Body of pancreas (tissue), 4 donors: ENCODE measurements at regions not wholly inside any gene's neighbourhood (a gene's known extent, or its start where the extent isn't known, plus 50 kb on each side); places are given as distances from the start of the nearest gene placed in this dataset.

Experiments used
- ATAC-seq: fragments of 150-250 bp; one replicate; pipeline ENCODE4 v1.9.1; 2016
- DNase-seq, 4 donors: peaks; one replicate each; pipeline ENCODE4 v3.0.0-alpha.2; 2019
- H3K27ac ChIP-seq, 4 donors: fragments of 200-600 bp; sonication (generic); 1 replicate in 3 of 4; 2 replicates in 1 of 4; pipeline versions ENCODE4 v1.5.1 to v1.6.1; 2016 to 2019; ENCODE audit warnings: mild to moderate bottlenecking in 1 of 4, mixed read lengths in 1 of 4, moderate library complexity in 1 of 4
- H3K27me3 ChIP-seq, 2 donors: fragments of 200-600 bp; sonication (generic); one replicate each; pipeline ENCODE4 v1.6.0; 2016; ENCODE audit warnings: mild to moderate bottlenecking in 1 of 2
- H3K36me3 ChIP-seq, 2 donors: fragments of 200-600 bp; sonication (generic); replicated peaks in 1 of 2; 2 replicates each; pipeline ENCODE4 v1.5.1; 2016; ENCODE audit warnings: low read depth in 2 of 2; ENCODE audit not compliant: insufficient read depth in 1 of 2
- H3K4me1 ChIP-seq: fragments of 200-600 bp; sonication (generic); one replicate; pipeline ENCODE4 v1.6.0; 2016
- H3K4me3 ChIP-seq, 2 donors: fragments of 200-600 bp; sonication (generic); 1 replicate in 1 of 2; 2 replicates in 1 of 2; pipeline ENCODE4 v1.5.1; 2016 to 2019
- H3K9me3 ChIP-seq, 3 donors: fragments of 200-600 bp; sonication (generic); 1 replicate in 2 of 3; 2 replicates in 1 of 3; pipeline ENCODE4 v1.5.1; 2016
- CTCF ChIP-seq, 7 experiments: fragments of 450-650 bp in 4 of 7; fragments of 200-600 bp in 3 of 7; sonication (generic) in 3 of 7; IDR thresholded peaks; one replicate each; pipeline ENCODE4 v1.5.1; 2016 to 2019; ENCODE audit warnings: antibody characterized with exemption in 7 of 7
- POLR2A ChIP-seq, 3 donors: fragments of 450-650 bp; IDR thresholded peaks; one replicate each; pipeline ENCODE4 v1.6.1; 2016; ENCODE audit warnings: antibody characterized with exemption in 3 of 3, mild to moderate bottlenecking in 2 of 3
- WGBS, 2 donors: methylation state at CpG; one replicate each; pipeline ENCODE4 v1.1.5; 2017; 5-methylcytosine and 5-hydroxymethylcytosine counted together
- intact Hi-C: fragments of 100-400 bp; cut with DNase I; formaldehyde crosslinking; loops from one replicate; pipeline ENCODE4 v1.15.1; 2023

- intact Hi-C loops = no loop called here
- H3K9me3 ChIP-seq = no peaks in the 10 kb centered on the region
- TF ChIP-seq CTCF (IDR thresholded peaks at IDR 0.05) (no peak), POLR2A (IDR thresholded peaks at IDR 0.05) (no peak)
- 64 to 71% methylated on average over 4 of the region's 4 CpGs for WGBS, 2 donors
- no peak overlapping the region for H3K4me3 ChIP-seq
- ATAC-seq (no peak), DNase-seq (no peak)
- no peak overlapping the region for H3K27ac ChIP-seq
- no peaks in the 10 kb centered on the region for H3K36me3 ChIP-seq
- no peaks in the 10 kb centered on the region for H3K27me3 ChIP-seq
- peaks cover 35% of the 10 kb centered on the region for H3K4me1 ChIP-seq
Observed at GRCh38 chr10:61844116-61844822, 57.2 kb upstream of the ARID5B start.

- H3K27ac ChIP-seq = peak overlapping the region in 1 of 4 donors; percentile 28
- H3K27me3 ChIP-seq = no peaks in the 10 kb centered on the region
- H3K36me3 ChIP-seq = no peaks in the 10 kb centered on the region
- intact Hi-C loops = no loop called here
- DNase-seq (no peak), ATAC-seq (no peak)
- no peak overlapping the region for H3K4me3 ChIP-seq
- no peaks in the 10 kb centered on the region for H3K9me3 ChIP-seq
- TF ChIP-seq CTCF (IDR thresholded peaks at IDR 0.05) (no peak), POLR2A (IDR thresholded peaks at IDR 0.05) (no peak)
- WGBS, 2 donors = 69 to 75% methylated on average over 2 of the region's 2 CpGs
- peaks cover 24% of the 10 kb centered on the region for H3K4me1 ChIP-seq
Observed at GRCh38 chr10:61845196-61845949, 56.1 kb upstream of the ARID5B start.

- H3K9me3 ChIP-seq = no peaks in the 10 kb centered on the region
- ATAC-seq (no peak), DNase-seq (no peak)
- intact Hi-C loops = no loop called here
- no peaks in the 10 kb centered on the region for H3K36me3 ChIP-seq
- TF ChIP-seq POLR2A (IDR thresholded peaks at IDR 0.05) (no peak), CTCF (IDR thresholded peaks at IDR 0.05) (no peak)
- H3K27ac ChIP-seq = peak overlapping the region in 1 of 4 donors; percentile 28
- H3K27me3 ChIP-seq = no peaks in the 10 kb centered on the region
- H3K4me3 ChIP-seq = no peak overlapping the region
- H3K4me1 ChIP-seq = peaks cover 18% of the 10 kb centered on the region
- 81 to 95% methylated on average over 4 of the region's 4 CpGs for WGBS, 2 donors
Observed at GRCh38 chr10:61845950-61846268, 55.6 kb upstream of the ARID5B start.

GRCh38 chr10:61846370-61847031 lies 55.0 kb upstream of the ARID5B start:
- ATAC-seq = no peak
- Histone ChIP-seq H3K36me3 (no peaks in the 10 kb centered on the region), H3K27ac (no peak overlapping the region), H3K4me3 (no peak overlapping the region), H3K9me3 (no peaks in the 10 kb centered on the region), H3K4me1 (peaks cover 18% of the 10 kb centered on the region), H3K27me3 (no peaks in the 10 kb centered on the region)
- 96 to 97% methylated on average over 5 of the region's 5 CpGs for WGBS, 2 donors
- intact Hi-C loops = no loop called here
- no peak for DNase-seq
- no peak for TF ChIP-seq CTCF (IDR thresholded peaks at IDR 0.05)
- no peak for TF ChIP-seq POLR2A (IDR thresholded peaks at IDR 0.05)
